Natural killer cell treated with Interleukin-12 subunit alpha and Interleukin-12 subunit beta and Interleukin-15 and Interleukin-18, amount 100 ng/mL, for 72 hours (primary cell): ENCODE measurements at regions not wholly inside any gene's neighbourhood (a gene's known extent, or its start where the extent isn't known, plus 50 kb on each side); places are given as distances from the start of the nearest gene placed in this dataset.

ENCODE experiments used
- ATAC-seq, 2 donors: fragments of 150-1000 bp; cut with Tn5 transposase in 1 of 2; sonication (Bioruptor Pico), chemical (Tn5 transposase) in 1 of 2; 2 replicates each; pipeline ENCODE4 v1.10.0; 2021
- DNase-seq: peaks from one replicate; pipeline ENCODE4 v3.0.0; 2022; ENCODE audit warnings: low spot score
- H3K27ac Mint-ChIP-seq, 2 donors: 1 replicate in 1 of 2; 2 replicates in 1 of 2; pipeline ENCODE4 v1.8.0; 2022; ENCODE audit warnings: mixed read lengths in 2 of 2, mild to moderate bottlenecking in 1 of 2, moderate library complexity in 1 of 2
- H3K27me3 Mint-ChIP-seq, 2 donors: 1 replicate in 1 of 2; 2 replicates in 1 of 2; pipeline ENCODE4 v1.8.0; 2022; ENCODE audit warnings: mixed read lengths in 2 of 2
- H3K36me3 Mint-ChIP-seq: one replicate; pipeline ENCODE4 v1.8.0; 2022; ENCODE audit warnings: mixed read lengths
- H3K4me1 Mint-ChIP-seq, 2 donors: 1 replicate in 1 of 2; 2 replicates in 1 of 2; pipeline ENCODE4 v1.8.0; 2022; ENCODE audit warnings: low read depth in 2 of 2, mixed read lengths in 2 of 2, mild to moderate bottlenecking in 1 of 2
- H3K4me3 Mint-ChIP-seq: one replicate; pipeline ENCODE4 v1.8.0; 2022; ENCODE audit warnings: mixed read lengths
- H3K9me3 Mint-ChIP-seq: 2 replicates; pipeline ENCODE4 v1.8.0; 2022; ENCODE audit warnings: mixed read lengths

- no peaks in the 10 kb centered on the region for H3K4me1 Mint-ChIP-seq
- DNase-seq = no peak
- H3K27ac Mint-ChIP-seq = no peak overlapping the region
- H3K27me3 Mint-ChIP-seq = peaks cover 38 to 49% of the 10 kb centered on the region in 2 donors
- H3K9me3 Mint-ChIP-seq = no peaks in the 10 kb centered on the region
- ATAC-seq = peak in 1 of 2 donors; percentile 36
- no peaks in the 10 kb centered on the region for H3K36me3 Mint-ChIP-seq
- H3K4me3 Mint-ChIP-seq = no peak overlapping the region
Observed at GRCh38 chr22:22097727-22098228, 115.2 kb upstream of the TOP3B start.

GRCh38 chr22:22094921-22095320, 112.3 kb upstream of the TOP3B start:
- Mint-ChIP-seq H3K4me1 (no peaks in the 10 kb centered on the region), H3K27me3 (peaks cover 52 to 66% of the 10 kb centered on the region in 2 donors), H3K36me3 (no peaks in the 10 kb centered on the region)

GRCh38 chr22:22094514-22094913, 111.9 kb upstream of the TOP3B start:
- DNase-seq = no peak
- no peak for ATAC-seq
- H3K4me3 Mint-ChIP-seq = no peak overlapping the region
- peaks cover 54 to 70% of the 10 kb centered on the region in 2 donors for H3K27me3 Mint-ChIP-seq
- H3K36me3 Mint-ChIP-seq = no peaks in the 10 kb centered on the region
- H3K9me3 Mint-ChIP-seq = no peaks in the 10 kb centered on the region
- no peaks in the 10 kb centered on the region for H3K4me1 Mint-ChIP-seq
- no peak overlapping the region for H3K27ac Mint-ChIP-seq

More at GRCh38 chr22:22094921-22095320, 112.3 kb upstream of the TOP3B start:
- Mint-ChIP-seq H3K27ac (no peak overlapping the region), H3K9me3 (no peaks in the 10 kb centered on the region), H3K4me3 (no peak overlapping the region)
- DNase-seq (no peak), ATAC-seq (no peak)

- H3K27me3 Mint-ChIP-seq = peaks cover 53 to 73% of the 10 kb centered on the region in 2 donors
- H3K27ac Mint-ChIP-seq = no peak overlapping the region
- no peaks in the 10 kb centered on the region for H3K4me1 Mint-ChIP-seq
- DNase-seq = no peak
- no peak for ATAC-seq
- no peak overlapping the region for H3K4me3 Mint-ChIP-seq
- H3K36me3 Mint-ChIP-seq = no peaks in the 10 kb centered on the region
- no peaks in the 10 kb centered on the region for H3K9me3 Mint-ChIP-seq
Observed at GRCh38 chr22:22093743-22094142, 111.2 kb upstream of the TOP3B start.

- H3K27ac Mint-ChIP-seq = no peak overlapping the region
- H3K27me3 Mint-ChIP-seq = peaks cover 50 to 71% of the 10 kb centered on the region in 2 donors
- no peaks in the 10 kb centered on the region for H3K9me3 Mint-ChIP-seq
- no peaks in the 10 kb centered on the region for H3K36me3 Mint-ChIP-seq
- H3K4me1 Mint-ChIP-seq = no peaks in the 10 kb centered on the region
- DNase-seq (no peak), ATAC-seq (no peak)
- no peak overlapping the region for H3K4me3 Mint-ChIP-seq
Observed at GRCh38 chr22:22092974-22093373, 110.4 kb upstream of the TOP3B start.

GRCh38 chr22:22092101-22092500, 109.5 kb upstream of the TOP3B start:
- Mint-ChIP-seq H3K9me3 (no peaks in the 10 kb centered on the region), H3K27me3 (peaks cover 44 to 64% of the 10 kb centered on the region in 2 donors), H3K27ac (no peak overlapping the region), H3K4me1 (no peaks in the 10 kb centered on the region), H3K4me3 (no peak overlapping the region), H3K36me3 (no peaks in the 10 kb centered on the region)
- DNase-seq (no peak), ATAC-seq (no peak)

- Mint-ChIP-seq H3K4me1 (no peaks in the 10 kb centered on the region), H3K27me3 (peaks cover 40 to 57% of the 10 kb centered on the region in 2 donors), H3K4me3 (no peak overlapping the region), H3K27ac (no peak overlapping the region), H3K9me3 (no peaks in the 10 kb centered on the region), H3K36me3 (no peaks in the 10 kb centered on the region)
- ATAC-seq (no peak), DNase-seq (no peak)
Observed at GRCh38 chr22:22091400-22091878, 108.9 kb upstream of the TOP3B start.

GRCh38 chr22:22090650-22091399, 108.2 kb upstream of the TOP3B start:
- Mint-ChIP-seq H3K27ac (no peak overlapping the region), H3K36me3 (no peaks in the 10 kb centered on the region), H3K9me3 (no peaks in the 10 kb centered on the region), H3K4me1 (no peaks in the 10 kb centered on the region), H3K27me3 (peaks cover 42 to 51% of the 10 kb centered on the region in 2 donors), H3K4me3 (no peak overlapping the region)
- no peak for ATAC-seq
- DNase-seq = no peak

- ATAC-seq = no peak
- Mint-ChIP-seq H3K4me1 (no peaks in the 10 kb centered on the region), H3K4me3 (no peak overlapping the region), H3K27ac (no peak overlapping the region), H3K9me3 (no peaks in the 10 kb centered on the region), H3K36me3 (no peaks in the 10 kb centered on the region), H3K27me3 (peaks cover 37 to 40% of the 10 kb centered on the region in 2 donors)
- DNase-seq = no peak
Observed at GRCh38 chr22:22089459-22090308, 107.1 kb upstream of the TOP3B start.

- ATAC-seq (no peak), DNase-seq (no peak)
- Mint-ChIP-seq H3K4me1 (no peaks in the 10 kb centered on the region), H3K4me3 (no peak overlapping the region), H3K9me3 (no peaks in the 10 kb centered on the region), H3K36me3 (no peaks in the 10 kb centered on the region), H3K27me3 (peaks cover 35 to 40% of the 10 kb centered on the region in 2 donors), H3K27ac (no peak overlapping the region)
Observed at GRCh38 chr22:22088658-22089458, 106.3 kb upstream of the TOP3B start.

- no peak for ATAC-seq
- Mint-ChIP-seq H3K9me3 (no peaks in the 10 kb centered on the region), H3K36me3 (no peaks in the 10 kb centered on the region), H3K4me3 (no peak overlapping the region), H3K27me3 (peaks cover 35 to 40% of the 10 kb centered on the region in 2 donors), H3K4me1 (no peaks in the 10 kb centered on the region), H3K27ac (no peak overlapping the region)
- no peak for DNase-seq
Observed at GRCh38 chr22:22087854-22088657, 105.5 kb upstream of the TOP3B start.

GRCh38 chr22:22086501-22087158, 104.0 kb upstream of the TOP3B start:
- H3K9me3 Mint-ChIP-seq = no peaks in the 10 kb centered on the region
- no peak overlapping the region for H3K4me3 Mint-ChIP-seq
- H3K27me3 Mint-ChIP-seq = peaks cover 25 to 40% of the 10 kb centered on the region in 2 donors
- H3K4me1 Mint-ChIP-seq = no peaks in the 10 kb centered on the region
- no peak overlapping the region for H3K27ac Mint-ChIP-seq
- ATAC-seq = peak; percentile 6 to 40
- no peak for DNase-seq
- no peaks in the 10 kb centered on the region for H3K36me3 Mint-ChIP-seq
